ENCODE measurements at regions not wholly inside any gene's neighbourhood (a gene's known extent, or its start where the extent isn't known, plus 50 kb on each side); places are given as distances from the start of the nearest gene placed in this dataset.

DNA sequence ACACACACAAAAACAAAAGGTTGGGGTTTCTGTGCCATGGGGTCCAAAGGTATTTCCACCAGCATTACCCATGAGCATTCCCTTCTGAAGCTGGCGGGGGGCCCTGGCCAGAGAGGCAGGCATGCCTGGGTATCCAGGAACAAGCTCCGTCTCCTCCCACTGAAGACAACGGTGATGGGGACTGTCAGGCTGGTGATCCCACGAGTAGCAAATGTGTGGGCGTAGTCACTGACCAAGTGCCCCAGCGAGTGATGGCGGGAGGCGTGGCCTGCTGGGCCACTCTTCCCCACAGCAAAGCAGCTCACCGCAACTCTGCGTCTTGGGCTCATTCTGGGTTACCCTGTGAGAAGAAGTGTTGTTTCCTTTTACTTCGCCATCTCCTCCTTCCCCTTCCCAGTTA is 270.6 kb downstream of the CDCA7 start:
- FAIRE-seq (no peak), DNase-seq (ENCODE audit: insufficient read length, low spot score) (no peak)
- TF ChIP-seq, protein P1, sequence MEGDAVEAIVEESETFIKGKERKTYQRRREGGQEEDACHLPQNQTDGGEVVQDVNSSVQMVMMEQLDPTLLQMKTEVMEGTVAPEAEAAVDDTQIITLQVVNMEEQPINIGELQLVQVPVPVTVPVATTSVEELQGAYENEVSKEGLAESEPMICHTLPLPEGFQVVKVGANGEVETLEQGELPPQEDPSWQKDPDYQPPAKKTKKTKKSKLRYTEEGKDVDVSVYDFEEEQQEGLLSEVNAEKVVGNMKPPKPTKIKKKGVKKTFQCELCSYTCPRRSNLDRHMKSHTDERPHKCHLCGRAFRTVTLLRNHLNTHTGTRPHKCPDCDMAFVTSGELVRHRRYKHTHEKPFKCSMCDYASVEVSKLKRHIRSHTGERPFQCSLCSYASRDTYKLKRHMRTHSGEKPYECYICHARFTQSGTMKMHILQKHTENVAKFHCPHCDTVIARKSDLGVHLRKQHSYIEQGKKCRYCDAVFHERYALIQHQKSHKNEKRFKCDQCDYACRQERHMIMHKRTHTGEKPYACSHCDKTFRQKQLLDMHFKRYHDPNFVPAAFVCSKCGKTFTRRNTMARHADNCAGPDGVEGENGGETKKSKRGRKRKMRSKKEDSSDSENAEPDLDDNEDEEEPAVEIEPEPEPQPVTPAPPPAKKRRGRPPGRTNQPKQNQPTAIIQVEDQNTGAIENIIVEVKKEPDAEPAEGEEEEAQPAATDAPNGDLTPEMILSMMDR (IDR thresholded peaks at IDR 0.05; ENCODE audit: insufficient read depth, missing control alignments), result no peak

DNA sequence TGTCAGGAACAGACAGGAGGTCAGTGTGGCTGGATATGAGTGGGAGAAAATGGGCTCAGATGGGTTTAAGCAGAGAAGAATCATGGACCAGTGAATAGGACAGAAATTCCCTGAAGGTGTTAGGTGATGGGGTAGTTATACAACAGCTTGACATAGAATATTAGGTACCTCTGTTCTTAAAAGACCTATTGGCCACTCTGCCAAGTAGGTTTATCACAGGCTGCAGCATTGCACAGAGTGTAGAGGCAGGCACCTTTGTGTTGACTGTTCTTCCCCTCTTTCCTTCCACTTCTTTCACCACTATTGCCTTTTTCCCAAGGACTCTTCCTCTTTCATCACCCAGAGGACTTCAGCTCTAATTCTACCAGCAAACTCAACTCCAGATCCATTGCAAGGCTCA is 274.4 kb downstream of the CDCA7 start:
- no peak for FAIRE-seq
- TF ChIP-seq, protein P1 (IDR thresholded peaks at IDR 0.05; ENCODE audit: insufficient read depth, missing control alignments), result no peak
- no peak for DNase-seq (ENCODE audit: insufficient read length, low spot score)

DNA sequence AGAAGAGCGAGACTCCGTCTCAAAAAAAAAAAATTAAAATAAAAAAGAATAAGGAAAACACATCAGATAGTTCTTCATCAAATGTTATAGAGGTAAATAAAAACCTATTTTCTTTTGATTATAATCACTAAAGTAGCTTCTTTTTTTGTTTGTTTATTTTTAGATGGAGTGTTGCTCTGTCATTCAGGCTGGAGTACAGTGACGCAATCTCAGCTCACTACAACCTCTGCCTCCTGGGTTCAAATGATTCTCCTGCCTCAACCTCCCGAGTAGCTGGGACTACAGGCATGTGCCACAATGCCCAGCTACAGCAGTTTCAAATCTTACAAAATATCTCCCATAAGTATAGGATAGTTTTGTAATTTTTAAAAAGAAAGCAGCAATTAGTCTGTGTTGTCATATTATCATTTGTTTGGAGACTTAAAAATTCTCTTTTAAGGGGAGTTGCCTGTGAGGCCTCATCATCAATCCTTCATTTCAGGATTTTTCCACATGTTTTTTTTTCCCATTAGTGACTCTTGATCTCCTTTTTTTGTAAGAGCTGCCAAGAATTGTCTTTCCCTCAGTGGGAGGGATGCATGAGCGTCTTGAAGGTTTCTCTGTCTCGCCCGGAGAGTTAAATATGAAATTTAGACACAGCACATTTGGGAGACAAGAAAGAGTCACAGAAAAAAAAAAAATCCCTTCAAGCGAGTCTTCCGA is 275.9 kb downstream of the CDCA7 start:
- TF ChIP-seq, protein P1 (IDR thresholded peaks at IDR 0.05; ENCODE audit: insufficient read depth, missing control alignments), result no peak
- no peak for DNase-seq (ENCODE audit: insufficient read length, low spot score)
- no peak for FAIRE-seq

DNA sequence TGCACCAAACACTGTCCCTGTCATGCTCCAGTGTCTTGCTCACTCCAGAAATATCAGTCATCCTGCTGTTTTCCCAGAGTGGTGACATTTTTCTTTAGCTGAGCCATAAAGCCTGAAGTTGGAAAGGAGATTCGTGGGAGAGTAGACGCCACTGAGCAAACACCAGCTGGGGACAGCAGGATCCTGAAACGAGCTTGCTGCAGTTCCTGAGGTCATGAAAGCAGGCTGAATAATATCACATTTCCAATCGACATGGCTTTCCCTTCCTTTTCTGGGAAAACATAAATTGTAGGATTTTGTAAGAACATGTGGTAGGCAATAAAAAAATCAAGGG is 276.4 kb downstream of the CDCA7 start:
- no peak for DNase-seq (ENCODE audit: insufficient read length, low spot score)
- FAIRE-seq, result no peak
- TF ChIP-seq, protein P1 (IDR thresholded peaks at IDR 0.05; ENCODE audit: insufficient read depth, missing control alignments), result no peak

DNA sequence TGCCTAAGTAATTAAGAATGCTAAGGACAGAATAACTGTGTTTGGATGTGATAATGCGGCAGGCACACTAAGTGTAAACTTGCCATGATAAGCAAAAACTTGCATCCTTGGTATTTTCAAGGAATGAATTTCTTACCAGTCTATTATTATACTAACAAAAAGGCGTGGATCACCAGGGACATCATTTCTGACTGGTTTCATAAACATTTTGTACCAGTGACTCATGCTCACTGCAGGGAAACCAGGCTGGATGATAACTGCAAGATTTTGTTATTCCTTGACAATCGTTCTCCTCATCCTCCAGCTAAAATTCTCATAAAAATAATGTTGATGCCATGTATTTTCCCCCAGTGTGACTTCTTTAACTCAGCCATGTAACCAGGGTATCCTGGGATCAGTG is 289.5 kb downstream of the CDCA7 start:
- FAIRE-seq, result no peak
- no peak for DNase-seq (ENCODE audit: insufficient read length, low spot score)
- TF ChIP-seq, protein P1 (IDR thresholded peaks at IDR 0.05; ENCODE audit: insufficient read depth, missing control alignments), result no peak

DNA sequence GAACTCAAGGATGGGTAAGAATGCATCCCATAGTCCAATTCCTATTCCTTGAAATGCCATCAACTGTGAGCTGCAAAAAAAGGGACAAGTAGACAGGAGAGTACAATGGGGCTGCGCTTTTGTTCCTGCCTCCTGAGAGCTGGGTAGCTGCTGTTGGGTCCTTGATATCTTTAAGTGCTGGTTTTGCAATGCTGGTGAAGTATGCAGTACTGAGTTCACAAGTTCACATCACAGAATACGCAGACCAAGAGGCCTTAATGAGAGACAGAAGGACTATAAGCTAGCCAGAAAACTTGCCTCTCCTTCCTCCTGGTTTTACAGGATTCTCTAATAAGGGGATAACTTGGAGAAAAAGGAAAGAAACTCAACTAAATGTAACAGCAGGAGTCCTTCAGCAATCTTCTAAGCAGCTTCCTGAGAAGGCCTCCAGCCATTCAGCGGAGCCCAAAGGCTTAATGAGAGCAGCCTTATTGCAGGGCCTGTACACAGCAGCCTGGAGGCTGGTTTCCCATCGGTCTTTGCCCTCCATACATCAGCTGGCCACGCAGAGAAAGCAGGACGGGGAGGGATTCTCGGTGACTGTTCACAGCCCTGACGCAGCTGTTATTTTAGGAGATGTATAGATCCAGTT is 293.1 kb downstream of the CDCA7 start:
- FAIRE-seq (no peak), DNase-seq (ENCODE audit: insufficient read length, low spot score) (no peak)
- TF ChIP-seq, protein P1 (IDR thresholded peaks at IDR 0.05; ENCODE audit: insufficient read depth, missing control alignments), result no peak

DNA sequence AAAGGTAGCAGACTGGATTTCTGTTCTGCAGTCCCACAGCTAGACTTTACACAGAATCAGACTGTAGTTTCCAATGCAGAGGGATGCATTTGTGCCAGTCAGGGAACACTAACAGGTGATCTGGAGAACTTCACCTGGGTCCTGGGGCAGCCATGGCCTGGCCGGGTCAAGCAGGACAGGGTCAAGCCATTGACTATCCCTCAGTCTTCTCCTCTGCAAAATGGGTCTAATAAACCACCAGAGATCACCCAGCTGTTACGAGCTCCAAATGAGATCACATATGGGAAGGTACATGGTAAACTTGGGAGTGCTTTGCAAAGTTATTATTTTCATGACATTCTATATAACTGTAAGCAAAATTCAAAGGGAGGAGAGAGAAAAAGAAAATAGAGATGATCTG is 294.1 kb downstream of the CDCA7 start:
- TF ChIP-seq, protein P1 (IDR thresholded peaks at IDR 0.05; ENCODE audit: insufficient read depth, missing control alignments), result no peak
- DNase-seq (ENCODE audit: insufficient read length, low spot score) (no peak), FAIRE-seq (no peak)
